ENCODE measurements at regions not wholly inside any gene's neighbourhood (a gene's known extent, or its start where the extent isn't known, plus 50 kb on each side); places are given as distances from the start of the nearest gene placed in this dataset.

DNA sequence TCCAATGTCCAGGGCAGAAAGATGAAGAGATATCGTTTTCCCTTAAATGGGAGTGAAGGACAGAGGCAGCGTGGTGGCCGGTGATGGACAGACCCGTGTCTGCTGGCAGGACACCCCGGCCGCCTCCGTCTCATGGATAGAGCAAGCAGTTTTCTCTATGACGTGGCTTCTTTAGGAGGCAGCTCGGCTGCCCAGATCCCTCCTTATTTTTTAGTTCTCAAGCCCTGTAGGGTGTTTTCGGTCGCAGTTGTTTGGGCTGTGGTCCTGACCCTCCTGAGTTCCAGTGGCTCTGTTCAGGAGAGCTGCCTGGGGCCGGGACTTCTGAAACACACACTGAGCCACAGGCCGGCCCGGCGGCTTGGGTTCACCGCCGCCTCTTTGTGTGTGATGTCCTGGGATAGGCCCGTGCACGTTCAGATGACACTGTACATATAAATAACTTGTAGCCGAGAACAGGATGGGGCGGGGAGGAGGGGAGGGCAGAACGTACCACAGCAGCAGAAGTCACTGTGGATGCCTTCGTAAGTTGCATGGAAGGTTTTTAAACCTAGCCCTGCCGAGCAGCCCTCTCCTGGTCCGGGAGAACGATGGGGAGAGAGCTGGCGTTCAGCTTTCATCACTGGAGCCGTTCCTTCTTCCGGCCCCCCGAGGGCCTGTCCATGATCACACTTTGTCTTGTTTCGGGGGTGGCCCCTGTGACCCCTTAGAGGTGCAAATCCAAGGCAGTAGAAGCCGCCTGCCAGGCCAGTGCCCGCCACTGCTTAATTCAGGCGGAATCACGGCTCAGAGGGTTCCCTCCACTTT is 65.2 kb downstream of the SIK1 start:
- peak in 1 of 3 donors; percentile 32 for TF ChIP-seq POLR2AphosphoS5 (IDR thresholded peaks at IDR 0.05)
- TF ChIP-seq, protein P1, sequence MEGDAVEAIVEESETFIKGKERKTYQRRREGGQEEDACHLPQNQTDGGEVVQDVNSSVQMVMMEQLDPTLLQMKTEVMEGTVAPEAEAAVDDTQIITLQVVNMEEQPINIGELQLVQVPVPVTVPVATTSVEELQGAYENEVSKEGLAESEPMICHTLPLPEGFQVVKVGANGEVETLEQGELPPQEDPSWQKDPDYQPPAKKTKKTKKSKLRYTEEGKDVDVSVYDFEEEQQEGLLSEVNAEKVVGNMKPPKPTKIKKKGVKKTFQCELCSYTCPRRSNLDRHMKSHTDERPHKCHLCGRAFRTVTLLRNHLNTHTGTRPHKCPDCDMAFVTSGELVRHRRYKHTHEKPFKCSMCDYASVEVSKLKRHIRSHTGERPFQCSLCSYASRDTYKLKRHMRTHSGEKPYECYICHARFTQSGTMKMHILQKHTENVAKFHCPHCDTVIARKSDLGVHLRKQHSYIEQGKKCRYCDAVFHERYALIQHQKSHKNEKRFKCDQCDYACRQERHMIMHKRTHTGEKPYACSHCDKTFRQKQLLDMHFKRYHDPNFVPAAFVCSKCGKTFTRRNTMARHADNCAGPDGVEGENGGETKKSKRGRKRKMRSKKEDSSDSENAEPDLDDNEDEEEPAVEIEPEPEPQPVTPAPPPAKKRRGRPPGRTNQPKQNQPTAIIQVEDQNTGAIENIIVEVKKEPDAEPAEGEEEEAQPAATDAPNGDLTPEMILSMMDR (IDR thresholded peaks at IDR 0.05) = no peak
